Fibroblast of lung (primary cell): ENCODE measurements at regions not wholly inside any gene's neighbourhood (a gene's known extent, or its start where the extent isn't known, plus 50 kb on each side); places are given as distances from the start of the nearest gene placed in this dataset.

ENCODE experiments used
- DNase-seq, 2 donors: peaks; one replicate each; pipeline versions ENCODE4 v3.0.0 to v3.0.0-alpha.2; 2010; ENCODE audit warnings: low read depth in 2 of 2
- H2AFZ ChIP-seq: 2 replicates; pipeline ENCODE4 v1.5.1; 2012; ENCODE audit warnings: low read length, control low read depth, inconsistent platforms
- H3K27ac ChIP-seq: 2 replicates; pipeline ENCODE4 v1.5.1; 2011; ENCODE audit warnings: low read length, control low read depth; ENCODE audit not compliant: insufficient read depth
- H3K27me3 ChIP-seq: 2 replicates; pipeline ENCODE4 v1.5.1; 2011; ENCODE audit warnings: mild to moderate bottlenecking, low read length; ENCODE audit not compliant: control insufficient read depth, insufficient read depth
- H3K36me3 ChIP-seq: 2 replicates; pipeline ENCODE4 v1.5.1; 2011; ENCODE audit warnings: low read length; ENCODE audit not compliant: control insufficient read depth, insufficient read depth
- H3K4me1 ChIP-seq: 2 replicates; pipeline ENCODE4 v1.5.1; 2011; ENCODE audit warnings: low read length; ENCODE audit not compliant: control insufficient read depth, insufficient read depth; ENCODE audit errors: extremely low read depth
- H3K4me2 ChIP-seq: 2 replicates; pipeline ENCODE4 v1.5.1; 2011; ENCODE audit warnings: low read length, control low read depth; ENCODE audit not compliant: insufficient read depth; ENCODE audit errors: extremely low read depth
- H3K4me3 ChIP-seq, 4 experiments: fragments of 200-600 bp in 1 of 4; sonication (generic) in 1 of 4; replicated peaks in 1 of 4; 2 replicates each; pipeline ENCODE4 v1.5.1; 2011 to 2016; ENCODE audit warnings: low read length in 4 of 4, low read depth in 3 of 4, mild to moderate bottlenecking in 3 of 4, control low read depth in 2 of 4, inconsistent platforms in 1 of 4, mixed read lengths in 1 of 4; ENCODE audit not compliant: insufficient read depth in 1 of 4; ENCODE audit errors: control extremely low read depth in 1 of 4
- H3K79me2 ChIP-seq: 2 replicates; pipeline ENCODE4 v1.5.1; 2012; ENCODE audit warnings: mild to moderate bottlenecking, low read length, inconsistent platforms; ENCODE audit not compliant: control insufficient read depth, insufficient read depth
- H3K9ac ChIP-seq: 2 replicates; pipeline ENCODE4 v1.5.1; 2011; ENCODE audit warnings: mild to moderate bottlenecking, low read length, control low read depth; ENCODE audit not compliant: insufficient read depth
- H3K9me3 ChIP-seq: 2 replicates; pipeline ENCODE4 v1.5.1; 2012; ENCODE audit warnings: low read depth, low read length; ENCODE audit not compliant: control insufficient read depth, insufficient read depth
- H4K20me1 ChIP-seq: 2 replicates; pipeline ENCODE4 v1.5.1; 2011; ENCODE audit warnings: low read length; ENCODE audit not compliant: control insufficient read depth, insufficient read depth; ENCODE audit errors: extremely low read depth
- EZH2 ChIP-seq: IDR thresholded peaks from 2 replicates; pipeline ENCODE4 v1.5.1; 2012; ENCODE audit warnings: low read length, control low read depth, mild to moderate bottlenecking; ENCODE audit errors: missing control alignments
- TF ChIP-seq, protein P1 (sequence below), 2 donors: IDR thresholded peaks in 1 of 2; conservative IDR thresholded peaks in 1 of 2; 1 replicate in 1 of 2; 2 replicates in 1 of 2; pipeline ENCODE4 v1.5.1; 2011 to 2012; ENCODE audit warnings: low read length in 2 of 2, control low read depth in 1 of 2, inconsistent platforms in 1 of 2, low read depth in 1 of 2, mild to moderate bottlenecking in 1 of 2

DNA sequence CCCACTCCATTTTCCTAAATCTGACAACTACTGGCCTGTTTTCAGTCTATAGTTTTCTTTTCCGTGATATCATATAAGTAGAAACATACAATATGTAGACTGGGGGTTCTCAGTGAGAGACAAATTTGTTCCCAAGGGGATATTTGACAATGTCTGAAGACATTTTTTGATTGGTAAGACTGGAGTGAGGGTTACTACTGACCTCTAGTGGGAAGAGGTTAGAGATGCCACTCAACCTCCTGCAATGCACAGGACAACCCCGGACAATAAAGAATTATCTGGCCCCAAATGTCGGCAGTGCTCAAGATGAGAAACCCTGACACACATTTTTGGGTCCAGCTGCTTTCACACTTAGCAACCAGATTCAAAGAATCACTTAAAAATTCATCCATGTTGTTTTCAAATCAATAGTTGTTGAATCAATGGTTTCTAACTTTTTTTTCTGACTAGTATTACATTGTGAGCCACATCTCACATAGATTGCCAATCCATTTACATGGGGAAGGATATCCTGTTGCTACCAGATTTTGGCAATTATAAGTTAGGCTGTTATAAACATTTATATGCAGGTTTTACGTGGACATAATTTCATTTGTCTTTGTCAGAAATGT lies 307.1 kb downstream of the RPL10L start:
- Histone ChIP-seq H3K4me1 (no peaks in the 10 kb centered on the region), H3K4me3 (no peak overlapping the region), H3K36me3 (no peaks in the 10 kb centered on the region), H3K4me2 (no peak overlapping the region), H3K9me3 (no peaks in the 10 kb centered on the region), H4K20me1 (no peaks in the 10 kb centered on the region), H3K27me3 (no peaks in the 10 kb centered on the region), H3K9ac (no peak overlapping the region), H2AFZ (no peak overlapping the region), H3K79me2 (no peaks in the 10 kb centered on the region), H3K27ac (no peak overlapping the region)
- DNase-seq: peak; percentile 3 to 10
- TF ChIP-seq EZH2: no peak
- TF ChIP-seq, protein P1, sequence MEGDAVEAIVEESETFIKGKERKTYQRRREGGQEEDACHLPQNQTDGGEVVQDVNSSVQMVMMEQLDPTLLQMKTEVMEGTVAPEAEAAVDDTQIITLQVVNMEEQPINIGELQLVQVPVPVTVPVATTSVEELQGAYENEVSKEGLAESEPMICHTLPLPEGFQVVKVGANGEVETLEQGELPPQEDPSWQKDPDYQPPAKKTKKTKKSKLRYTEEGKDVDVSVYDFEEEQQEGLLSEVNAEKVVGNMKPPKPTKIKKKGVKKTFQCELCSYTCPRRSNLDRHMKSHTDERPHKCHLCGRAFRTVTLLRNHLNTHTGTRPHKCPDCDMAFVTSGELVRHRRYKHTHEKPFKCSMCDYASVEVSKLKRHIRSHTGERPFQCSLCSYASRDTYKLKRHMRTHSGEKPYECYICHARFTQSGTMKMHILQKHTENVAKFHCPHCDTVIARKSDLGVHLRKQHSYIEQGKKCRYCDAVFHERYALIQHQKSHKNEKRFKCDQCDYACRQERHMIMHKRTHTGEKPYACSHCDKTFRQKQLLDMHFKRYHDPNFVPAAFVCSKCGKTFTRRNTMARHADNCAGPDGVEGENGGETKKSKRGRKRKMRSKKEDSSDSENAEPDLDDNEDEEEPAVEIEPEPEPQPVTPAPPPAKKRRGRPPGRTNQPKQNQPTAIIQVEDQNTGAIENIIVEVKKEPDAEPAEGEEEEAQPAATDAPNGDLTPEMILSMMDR (conservative IDR thresholded peaks at IDR 0.05 in 1 of 2, IDR thresholded peaks at IDR 0.05 in 1 of 2; ENCODE audit: low read depth in 1 of 2, low read length in 2 of 2): peak; percentile 34 to 35

DNA sequence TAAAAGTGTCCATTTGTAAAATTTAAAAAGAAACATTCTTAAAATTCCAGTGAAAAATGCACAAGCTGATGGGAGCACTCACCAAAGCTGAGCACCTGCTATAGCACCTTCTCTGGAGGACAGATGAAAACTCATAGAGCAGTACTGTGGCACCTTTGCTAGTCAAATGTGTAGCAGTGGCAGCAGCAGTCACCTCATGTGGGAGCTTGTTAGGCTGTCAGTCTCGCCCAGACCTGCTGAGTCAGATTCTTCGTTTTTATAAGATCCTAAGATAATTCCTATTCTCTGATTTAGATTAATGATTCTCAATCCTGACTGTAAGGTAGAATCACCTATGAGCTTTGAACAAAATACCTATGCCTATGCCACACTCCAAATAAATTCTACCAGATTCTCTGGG lies 325.8 kb downstream of the RPL10L start:
- Histone ChIP-seq H3K4me3 (no peak overlapping the region), H4K20me1 (no peaks in the 10 kb centered on the region), H3K9ac (no peak overlapping the region), H2AFZ (no peak overlapping the region), H3K4me1 (no peaks in the 10 kb centered on the region), H3K79me2 (no peaks in the 10 kb centered on the region), H3K27me3 (no peaks in the 10 kb centered on the region), H3K36me3 (no peaks in the 10 kb centered on the region), H3K27ac (no peak overlapping the region), H3K9me3 (no peaks in the 10 kb centered on the region), H3K4me2 (no peak overlapping the region)
- DNase-seq: no peak
- TF ChIP-seq, protein P1 (conservative IDR thresholded peaks at IDR 0.05 in 1 of 2, IDR thresholded peaks at IDR 0.05 in 1 of 2; ENCODE audit: low read depth in 1 of 2, low read length in 2 of 2): no peak
- no peak for TF ChIP-seq EZH2

DNA sequence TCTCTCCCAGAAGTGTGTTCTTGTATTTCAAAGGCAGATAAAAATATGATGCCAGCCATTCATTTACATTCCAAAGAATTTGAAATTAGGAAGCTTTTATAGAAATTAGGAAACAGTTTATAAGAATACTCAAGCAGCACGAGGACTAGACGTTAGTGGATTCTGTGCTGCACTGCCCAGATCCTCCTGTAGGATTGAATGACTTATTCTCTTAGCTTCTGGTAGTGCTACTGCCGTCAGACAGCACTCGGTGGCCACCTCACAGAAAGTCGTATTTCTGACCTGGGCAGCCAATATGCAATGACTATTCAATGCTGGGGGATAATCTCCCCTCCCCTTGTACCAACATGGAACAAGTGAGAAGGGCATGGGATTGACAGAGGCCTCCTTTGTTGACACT lies 326.4 kb downstream of the RPL10L start:
- no peak overlapping the region for H3K4me3 ChIP-seq

More for the DNA sequence above, 326.4 kb downstream of the RPL10L start:
- H4K20me1 ChIP-seq: no peaks in the 10 kb centered on the region
- H2AFZ ChIP-seq: no peak overlapping the region
- H3K79me2 ChIP-seq: no peaks in the 10 kb centered on the region
- TF ChIP-seq, protein P1 (conservative IDR thresholded peaks at IDR 0.05 in 1 of 2, IDR thresholded peaks at IDR 0.05 in 1 of 2; ENCODE audit: low read depth in 1 of 2, low read length in 2 of 2): no peak
- TF ChIP-seq EZH2: no peak
- H3K27me3 ChIP-seq: no peaks in the 10 kb centered on the region
- no peak for DNase-seq
- H3K4me1 ChIP-seq: no peaks in the 10 kb centered on the region
- H3K36me3 ChIP-seq: no peaks in the 10 kb centered on the region
- H3K4me2 ChIP-seq: no peak overlapping the region
- no peaks in the 10 kb centered on the region for H3K9me3 ChIP-seq
- H3K9ac ChIP-seq: no peak overlapping the region
- no peak overlapping the region for H3K27ac ChIP-seq
